Liver (tissue), 8 donors: ENCODE measurements at regions not wholly inside any gene's neighbourhood (a gene's known extent, or its start where the extent isn't known, plus 50 kb on each side); places are given as distances from the start of the nearest gene placed in this dataset.

Experiments
- DNase-seq: peaks from one replicate; pipeline ENCODE4 v3.0.0-alpha.2; 2017; ENCODE audit warnings: low spot score
- H3K27ac ChIP-seq, 2 donors: one replicate each; pipeline ENCODE4 v1.7.0; 2013; ENCODE audit warnings: inconsistent platforms in 2 of 2, low read length in 2 of 2, control low read depth in 1 of 2, low read depth in 1 of 2, mild to moderate bottlenecking in 1 of 2
- H3K27me3 ChIP-seq, 4 donors: one replicate each; pipeline versions ENCODE4 v1.6.1 to v1.7.0; 2013; ENCODE audit warnings: low read length in 3 of 4, inconsistent platforms in 1 of 4, mild to moderate bottlenecking in 1 of 4, moderate library complexity in 1 of 4; ENCODE audit not compliant: control insufficient read depth in 4 of 4, insufficient read depth in 4 of 4
- H3K36me3 ChIP-seq, 4 donors: one replicate each; pipeline versions ENCODE4 v1.6.1 to v1.7.0; 2013; ENCODE audit warnings: low read length in 3 of 4, mild to moderate bottlenecking in 3 of 4, low read depth in 1 of 4, moderate library complexity in 1 of 4; ENCODE audit not compliant: control insufficient read depth in 4 of 4, insufficient read depth in 3 of 4
- H3K4me1 ChIP-seq, 4 donors: one replicate each; pipeline versions ENCODE4 v1.6.1 to v1.7.0; 2013; ENCODE audit warnings: low read length in 3 of 4, mild to moderate bottlenecking in 3 of 4, moderate library complexity in 1 of 4; ENCODE audit not compliant: control insufficient read depth in 4 of 4, insufficient read depth in 4 of 4
- H3K4me3 ChIP-seq, 3 donors: one replicate each; pipeline versions ENCODE4 v1.6.1 to v1.7.0; 2013; ENCODE audit warnings: low read length in 3 of 3, control low read depth in 1 of 3, low read depth in 1 of 3, mild to moderate bottlenecking in 1 of 3
- H3K9ac ChIP-seq, 2 donors: one replicate each; pipeline ENCODE4 v1.7.0; 2013; ENCODE audit warnings: low read length in 2 of 2, mild to moderate bottlenecking in 2 of 2, moderate library complexity in 2 of 2, control low read depth in 1 of 2, low read depth in 1 of 2
- H3K9me3 ChIP-seq, 4 donors: one replicate each; pipeline versions ENCODE4 v1.6.1 to v1.7.0; 2013; ENCODE audit warnings: low read length in 3 of 4; ENCODE audit not compliant: control insufficient read depth in 4 of 4
- ATF3 ChIP-seq: IDR thresholded peaks from 2 replicates; pipeline ENCODE4 v1.6.1; 2016; ENCODE audit warnings: antibody characterized with exemption
- CTCF ChIP-seq: fragments of 150-350 bp; IDR thresholded peaks from 2 replicates; pipeline ENCODE4 v1.5.1; 2017; ENCODE audit warnings: improper control_type of control experiment, low read depth, low read length; ENCODE audit not compliant: missing input control
- EGR1 ChIP-seq, 2 donors: IDR thresholded peaks; 2 replicates each; pipeline ENCODE4 v1.6.1; 2016 to 2018; ENCODE audit warnings: antibody characterized with exemption in 2 of 2, low read depth in 2 of 2
- FOXA1 ChIP-seq: IDR thresholded peaks from 2 replicates; pipeline ENCODE4 v1.6.1; 2016; ENCODE audit warnings: antibody characterized with exemption
- FOXA2 ChIP-seq: IDR thresholded peaks from 2 replicates; pipeline ENCODE4 v1.6.1; 2016; ENCODE audit warnings: antibody characterized with exemption
- GABPA ChIP-seq, 2 donors: IDR thresholded peaks in 1 of 2; conservative IDR thresholded peaks in 1 of 2; 2 replicates each; pipeline ENCODE4 v1.6.1; 2016; ENCODE audit warnings: antibody characterized with exemption in 2 of 2, mild to moderate bottlenecking in 1 of 2, moderate library complexity in 1 of 2
- HNF4A ChIP-seq, 2 donors: conservative IDR thresholded peaks; 2 replicates each; pipeline ENCODE4 v1.6.1; 2016; ENCODE audit warnings: antibody characterized with exemption in 2 of 2, mild to moderate bottlenecking in 2 of 2
- HNF4G ChIP-seq: IDR thresholded peaks from 2 replicates; pipeline ENCODE4 v1.6.1; 2016; ENCODE audit warnings: antibody characterized with exemption
- JUND ChIP-seq, 2 donors: IDR thresholded peaks; 2 replicates each; pipeline ENCODE4 v1.6.1; 2016; ENCODE audit warnings: antibody characterized with exemption in 2 of 2
- MAX ChIP-seq: IDR thresholded peaks from 2 replicates; pipeline ENCODE4 v1.6.1; 2016; ENCODE audit warnings: antibody characterized with exemption
- RAD21 ChIP-seq, 2 donors: IDR thresholded peaks; 2 replicates each; pipeline ENCODE4 v1.6.1; 2016; ENCODE audit warnings: antibody characterized with exemption in 2 of 2, mild to moderate bottlenecking in 2 of 2
- REST ChIP-seq: IDR thresholded peaks from 2 replicates; pipeline ENCODE4 v1.6.1; 2016; ENCODE audit warnings: antibody characterized with exemption, mild to moderate bottlenecking
- SP1 ChIP-seq: IDR thresholded peaks from 2 replicates; pipeline ENCODE4 v1.6.1; 2018; ENCODE audit warnings: antibody characterized with exemption, mild to moderate bottlenecking
- TAF1 ChIP-seq: conservative IDR thresholded peaks from 2 replicates; pipeline ENCODE4 v1.6.1; 2016; ENCODE audit warnings: antibody characterized with exemption, mild to moderate bottlenecking
- YY1 ChIP-seq: IDR thresholded peaks from 2 replicates; pipeline ENCODE4 v1.6.1; 2016; ENCODE audit warnings: antibody characterized with exemption, mild to moderate bottlenecking
- WGBS: extraction: QIAGEN DNeasy Blood & Tissue Kit; methylation state at CpG from one replicate; pipeline ENCODE4 v1.1.7; 2013; 5-methylcytosine and 5-hydroxymethylcytosine counted together
- donor health status: healthy.
- donor health status: healthy.
- donor health status: healthy.
- donor health status: healthy.
- donor health status: healthy.

GRCh38 chr14:38083039-38083438, 124.7 kb upstream of the SSTR1 start:
- TF ChIP-seq FOXA2 (no peak), REST (no peak), CTCF (no peak)
- Histone ChIP-seq H3K27me3 (no peaks in the 10 kb centered on the region), H3K9me3 (no peaks in the 10 kb centered on the region), H3K9ac (no peak overlapping the region), H3K27ac (no peak overlapping the region), H3K36me3 (no peaks in the 10 kb centered on the region), H3K4me1 (peaks cover 0 to 6% (median 0%) of the 10 kb centered on the region in 4 donors), H3K4me3 (no peak overlapping the region)
- no peak for DNase-seq
- WGBS = 62% methylated on average over 1 of the region's 1 CpG

- no peak for TF ChIP-seq SP1
- no peak for TF ChIP-seq FOXA2
- no peak for TF ChIP-seq GABPA (IDR thresholded peaks at IDR 0.05 in 1 of 2, conservative IDR thresholded peaks at IDR 0.05 in 1 of 2)
- no peak for TF ChIP-seq HNF4A (conservative IDR thresholded peaks at IDR 0.05)
- no peak for TF ChIP-seq ATF3
- TF ChIP-seq JUND (IDR thresholded peaks at IDR 0.05) = no peak
- no peak for TF ChIP-seq FOXA1
- no peak for TF ChIP-seq EGR1 (IDR thresholded peaks at IDR 0.05; ENCODE audit: low read depth in 2 of 2)
- no peak for TF ChIP-seq MAX
- no peak for TF ChIP-seq TAF1
- TF ChIP-seq HNF4G = no peak
- no peak for TF ChIP-seq REST
- no peak for TF ChIP-seq CTCF
- TF ChIP-seq YY1 = no peak
- TF ChIP-seq RAD21 (IDR thresholded peaks at IDR 0.05) = no peak
Measured at GRCh38 chr14:38089123-38089522, 118.6 kb upstream of the SSTR1 start.

More at GRCh38 chr14:38089123-38089522, 118.6 kb upstream of the SSTR1 start:
- 38% methylated on average over 3 of the region's 3 CpGs for WGBS
- no peaks in the 10 kb centered on the region for H3K27me3 ChIP-seq
- H3K27ac ChIP-seq = no peak overlapping the region
- DNase-seq = no peak
- H3K4me3 ChIP-seq = peak overlapping the region; percentile 23 to 58 (median 47)
- no peaks in the 10 kb centered on the region for H3K36me3 ChIP-seq
- no peaks in the 10 kb centered on the region for H3K4me1 ChIP-seq
- peak overlapping the region; percentile 19 to 60 for H3K9ac ChIP-seq
- H3K9me3 ChIP-seq = peaks cover 0 to 4% (median 3%) of the 10 kb centered on the region in 4 donors
